ENCODE measurements at regions not wholly inside any gene's neighbourhood (a gene's known extent, or its start where the extent isn't known, plus 50 kb on each side); places are given as distances from the start of the nearest gene placed in this dataset.

- no peak overlapping the region for H3K9ac ChIP-seq (ENCODE audit: low read length)
- no peaks in the 10 kb centered on the region for H3K27me3 ChIP-seq (ENCODE audit: control insufficient read depth, insufficient read depth, low read length)
- no peaks in the 10 kb centered on the region for H3K36me3 ChIP-seq (ENCODE audit: control insufficient read depth, insufficient read depth, low read length)
Observed at GRCh38 chr3:41140242-41140641, 59.1 kb upstream of the CTNNB1 start.

GRCh38 chr3:41141433-41142167 is 57.7 kb upstream of the CTNNB1 start:
- no peaks in the 10 kb centered on the region for H3K9me3 ChIP-seq (ENCODE audit: control insufficient read depth, low read length)
- H3K4me1 ChIP-seq (ENCODE audit: control insufficient read depth, insufficient read depth, low read length) = no peaks in the 10 kb centered on the region
- H3K36me3 ChIP-seq (ENCODE audit: control insufficient read depth, insufficient read depth, low read length) = no peaks in the 10 kb centered on the region
- H3K27me3 ChIP-seq (ENCODE audit: control insufficient read depth, insufficient read depth, low read length) = no peaks in the 10 kb centered on the region
- H3K9ac ChIP-seq (ENCODE audit: low read length) = no peak overlapping the region
- no peak overlapping the region for H3K4me3 ChIP-seq (ENCODE audit: low read length)

More at GRCh38 chr3:41140242-41140641, 59.1 kb upstream of the CTNNB1 start:
- no peaks in the 10 kb centered on the region for H3K9me3 ChIP-seq (ENCODE audit: control insufficient read depth, low read length)
- no peak overlapping the region for H3K4me3 ChIP-seq (ENCODE audit: low read length)
- no peaks in the 10 kb centered on the region for H3K4me1 ChIP-seq (ENCODE audit: control insufficient read depth, insufficient read depth, low read length)

GRCh38 chr3:41143421-41144031 is 55.8 kb upstream of the CTNNB1 start:
- H3K4me3 ChIP-seq (ENCODE audit: low read length) = no peak overlapping the region
- H3K36me3 ChIP-seq (ENCODE audit: control insufficient read depth, insufficient read depth, low read length) = no peaks in the 10 kb centered on the region
- H3K9me3 ChIP-seq (ENCODE audit: control insufficient read depth, low read length) = no peaks in the 10 kb centered on the region
- no peaks in the 10 kb centered on the region for H3K4me1 ChIP-seq (ENCODE audit: control insufficient read depth, insufficient read depth, low read length)
- H3K27me3 ChIP-seq (ENCODE audit: control insufficient read depth, insufficient read depth, low read length) = no peaks in the 10 kb centered on the region
- no peak overlapping the region for H3K9ac ChIP-seq (ENCODE audit: low read length)

- H3K9me3 ChIP-seq (ENCODE audit: control insufficient read depth, low read length) = no peaks in the 10 kb centered on the region
- H3K4me1 ChIP-seq (ENCODE audit: control insufficient read depth, insufficient read depth, low read length) = no peaks in the 10 kb centered on the region
- no peaks in the 10 kb centered on the region for H3K27me3 ChIP-seq (ENCODE audit: control insufficient read depth, insufficient read depth, low read length)
- H3K9ac ChIP-seq (ENCODE audit: low read length) = no peak overlapping the region
- no peaks in the 10 kb centered on the region for H3K36me3 ChIP-seq (ENCODE audit: control insufficient read depth, insufficient read depth, low read length)
- no peak overlapping the region for H3K4me3 ChIP-seq (ENCODE audit: low read length)
Observed at GRCh38 chr3:41144631-41145030, 54.7 kb upstream of the CTNNB1 start.

GRCh38 chr3:41148478-41148877 is 50.8 kb upstream of the CTNNB1 start:
- Histone ChIP-seq H3K9ac (ENCODE audit: low read length) (no peak overlapping the region), H3K9me3 (ENCODE audit: control insufficient read depth, low read length) (no peaks in the 10 kb centered on the region), H3K27me3 (ENCODE audit: control insufficient read depth, insufficient read depth, low read length) (no peaks in the 10 kb centered on the region), H3K4me1 (ENCODE audit: control insufficient read depth, insufficient read depth, low read length) (no peaks in the 10 kb centered on the region), H3K36me3 (ENCODE audit: control insufficient read depth, insufficient read depth, low read length) (no peaks in the 10 kb centered on the region), H3K4me3 (ENCODE audit: low read length) (no peak overlapping the region)

- Histone ChIP-seq H3K27me3 (ENCODE audit: control insufficient read depth, insufficient read depth, low read length) (no peaks in the 10 kb centered on the region), H3K9ac (ENCODE audit: low read length) (no peak overlapping the region), H3K9me3 (ENCODE audit: control insufficient read depth, low read length) (no peaks in the 10 kb centered on the region), H3K4me1 (ENCODE audit: control insufficient read depth, insufficient read depth, low read length) (no peaks in the 10 kb centered on the region), H3K36me3 (ENCODE audit: control insufficient read depth, insufficient read depth, low read length) (no peaks in the 10 kb centered on the region), H3K4me3 (ENCODE audit: low read length) (no peak overlapping the region)
Observed at GRCh38 chr3:41148901-41149300, 50.4 kb upstream of the CTNNB1 start.

Measured in mucosa of stomach (tissue), 1 donor.